ENCODE measurements at regions not wholly inside any gene's neighbourhood (a gene's known extent, or its start where the extent isn't known, plus 50 kb on each side); places are given as distances from the start of the nearest gene placed in this dataset.

- DNase-seq (ENCODE audit: low read depth), result peak; percentile 37
- no peak overlapping the region for H3K4me3 ChIP-seq (ENCODE audit: low read depth, low read length)
- peak; percentile 64 for TF ChIP-seq CTCF (IDR thresholded peaks at IDR 0.05; ENCODE audit: low read depth, low read length, missing control alignments)
These were observed 196.4 kb upstream of the C1QTNF7 start for GRCh38 chr4:15231265-15232091.

- TF ChIP-seq CTCF (IDR thresholded peaks at IDR 0.05; ENCODE audit: low read depth, low read length, missing control alignments), result no peak
- no peak for DNase-seq (ENCODE audit: low read depth)
- H3K4me3 ChIP-seq (ENCODE audit: low read depth, low read length), result no peak overlapping the region
These were observed 195.2 kb upstream of the C1QTNF7 start for GRCh38 chr4:15232366-15233263.

- H3K4me3 ChIP-seq (ENCODE audit: low read depth, low read length), result no peak overlapping the region
- no peak for DNase-seq (ENCODE audit: low read depth)
- no peak for TF ChIP-seq CTCF (IDR thresholded peaks at IDR 0.05; ENCODE audit: low read depth, low read length, missing control alignments)
These were observed 194.6 kb upstream of the C1QTNF7 start for GRCh38 chr4:15233264-15233597.

GRCh38 chr4:15233626-15234025 is 194.2 kb upstream of the C1QTNF7 start:
- DNase-seq (ENCODE audit: low read depth), result no peak

GRCh38 chr4:15234116-15234855 is 193.5 kb upstream of the C1QTNF7 start:
- DNase-seq (ENCODE audit: low read depth), result no peak

More at GRCh38 chr4:15233626-15234025, 194.2 kb upstream of the C1QTNF7 start:
- no peak overlapping the region for H3K4me3 ChIP-seq (ENCODE audit: low read depth, low read length)
- no peak for TF ChIP-seq CTCF (IDR thresholded peaks at IDR 0.05; ENCODE audit: low read depth, low read length, missing control alignments)

GRCh38 chr4:15234856-15235126 is 193.0 kb upstream of the C1QTNF7 start:
- no peak for DNase-seq (ENCODE audit: low read depth)
- TF ChIP-seq CTCF (IDR thresholded peaks at IDR 0.05; ENCODE audit: low read depth, low read length, missing control alignments), result no peak
- no peak overlapping the region for H3K4me3 ChIP-seq (ENCODE audit: low read depth, low read length)

More at GRCh38 chr4:15234116-15234855, 193.5 kb upstream of the C1QTNF7 start:
- no peak overlapping the region for H3K4me3 ChIP-seq (ENCODE audit: low read depth, low read length)
- no peak for TF ChIP-seq CTCF (IDR thresholded peaks at IDR 0.05; ENCODE audit: low read depth, low read length, missing control alignments)

Data from GM12864 (cell line).